ENCODE measurements at regions not wholly inside any gene's neighbourhood (a gene's known extent, or its start where the extent isn't known, plus 50 kb on each side); places are given as distances from the start of the nearest gene placed in this dataset.

GRCh38 chr14:58965601-58966000 lies 222.9 kb upstream of the DAAM1 start:
- TF ChIP-seq CTCF (conservative IDR thresholded peaks at IDR 0.05; ENCODE audit: low read length) = no peak
- no peak for DNase-seq (ENCODE audit: low read depth)
- H3K4me3 ChIP-seq (ENCODE audit: low read length) = no peak overlapping the region

- no peak for TF ChIP-seq CTCF (conservative IDR thresholded peaks at IDR 0.05; ENCODE audit: low read length)
- no peak for DNase-seq (ENCODE audit: low read depth)
- H3K4me3 ChIP-seq (ENCODE audit: low read length) = no peak overlapping the region
These were observed 221.5 kb upstream of the DAAM1 start for GRCh38 chr14:58966997-58967396.

DNA sequence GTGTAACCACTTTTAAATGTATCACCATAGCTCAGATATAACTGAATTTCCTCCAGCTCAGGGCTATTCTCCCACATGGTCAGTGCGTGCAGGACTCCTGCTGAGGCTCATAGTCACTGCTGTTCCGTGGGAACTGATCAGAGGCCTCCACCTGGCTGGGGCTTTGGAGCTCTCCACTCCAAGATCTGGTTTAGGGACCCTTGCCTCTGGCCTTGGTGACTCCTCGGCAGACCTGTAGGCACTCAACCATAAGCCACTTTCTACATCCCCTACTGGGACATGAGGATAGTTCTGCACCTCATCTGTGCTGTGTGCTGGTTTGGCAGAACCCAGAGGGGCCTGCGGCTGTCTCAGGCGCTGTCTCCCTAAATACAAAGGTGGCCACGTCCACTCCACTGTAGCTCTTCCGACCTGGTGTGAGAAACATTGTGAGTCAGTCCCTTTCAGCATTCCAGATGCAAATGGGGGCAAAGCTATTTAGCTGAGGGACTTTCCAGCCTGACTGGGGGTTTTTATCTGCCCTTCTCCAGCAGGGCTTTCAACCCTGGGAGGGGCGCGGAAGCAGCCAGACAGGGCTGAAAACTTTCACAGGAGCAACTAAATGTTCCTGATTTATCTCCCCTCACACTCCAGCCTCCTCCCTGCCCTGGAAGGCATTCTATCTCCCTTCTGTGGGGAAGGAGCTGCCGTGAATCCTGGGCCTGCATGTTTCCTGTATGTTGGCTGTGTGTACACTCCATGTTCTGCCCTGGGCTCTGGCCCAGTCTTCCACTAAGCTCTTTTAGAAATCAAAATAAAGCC lies 218.3 kb upstream of the DAAM1 start:
- no peak for TF ChIP-seq CTCF (conservative IDR thresholded peaks at IDR 0.05; ENCODE audit: low read length)
- H3K4me3 ChIP-seq (ENCODE audit: low read length) = no peak overlapping the region
- peak; percentile 10 for DNase-seq (ENCODE audit: low read depth)

DNA sequence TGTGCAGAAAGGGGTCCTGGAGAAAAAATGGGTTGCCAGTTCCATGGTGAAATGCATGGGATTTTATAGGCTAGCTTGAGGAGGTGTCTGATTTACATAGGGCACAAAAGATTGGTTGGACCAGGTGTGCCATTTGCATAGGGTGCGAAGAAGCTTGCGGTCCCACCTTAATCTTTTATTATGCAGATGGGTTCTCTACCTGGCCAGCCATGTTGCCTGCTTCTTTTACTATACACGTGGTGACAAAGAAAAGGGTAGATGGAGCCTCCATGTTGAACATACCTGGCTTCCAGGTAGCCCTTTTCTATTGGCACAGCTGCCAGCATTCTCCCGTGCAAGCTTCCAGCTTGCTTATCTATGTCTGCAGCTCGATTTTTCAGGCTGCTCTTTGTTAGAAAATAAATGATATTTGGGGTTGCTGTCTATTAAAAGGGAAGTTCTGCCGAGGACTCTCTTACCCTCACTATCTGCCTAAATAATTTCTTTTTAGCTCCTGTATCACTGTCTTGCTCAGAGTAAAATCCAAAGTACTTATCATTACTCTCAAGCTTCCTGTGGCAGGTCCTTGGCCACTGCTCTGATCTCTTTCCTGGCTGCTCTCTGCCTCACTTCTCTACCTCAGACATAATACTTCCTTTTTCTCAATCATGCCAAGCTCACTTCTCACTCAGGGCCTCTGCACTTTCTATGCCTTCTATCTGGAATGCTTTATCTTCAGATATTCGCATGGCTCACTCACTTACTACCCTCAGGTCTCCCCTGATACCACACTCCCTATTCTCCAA lies 216.0 kb upstream of the DAAM1 start:
- TF ChIP-seq CTCF (conservative IDR thresholded peaks at IDR 0.05; ENCODE audit: low read length) = no peak
- DNase-seq (ENCODE audit: low read depth) = no peak

DNA sequence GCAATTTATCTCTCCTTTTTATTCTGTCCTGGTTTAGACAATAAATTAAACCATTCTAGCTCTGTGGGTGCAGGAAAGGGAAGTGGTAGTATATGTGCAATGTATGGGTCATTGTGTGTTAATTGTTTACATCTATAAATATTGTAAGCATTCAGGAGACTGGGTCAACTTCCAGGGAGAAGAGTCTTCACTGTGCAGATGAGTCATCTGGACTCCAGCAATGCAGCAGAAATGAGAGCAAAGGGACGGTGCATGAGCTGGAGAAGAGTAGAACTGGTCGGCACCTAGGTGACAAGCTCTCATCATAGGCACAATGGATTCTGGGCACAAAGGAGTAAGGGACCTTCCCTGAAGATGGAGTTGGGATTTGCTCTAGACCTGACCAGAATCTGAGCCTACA lies 211.1 kb upstream of the DAAM1 start:
- H3K4me3 ChIP-seq (ENCODE audit: low read length) = no peak overlapping the region
- no peak for TF ChIP-seq CTCF (conservative IDR thresholded peaks at IDR 0.05; ENCODE audit: low read length)
- no peak for DNase-seq (ENCODE audit: low read depth)

More for the DNA sequence above, 216.0 kb upstream of the DAAM1 start:
- no peak overlapping the region for H3K4me3 ChIP-seq (ENCODE audit: low read length)

- no peak for TF ChIP-seq CTCF (conservative IDR thresholded peaks at IDR 0.05; ENCODE audit: low read length)
- peak; percentile 41 for DNase-seq (ENCODE audit: low read depth)
- no peak overlapping the region for H3K4me3 ChIP-seq (ENCODE audit: low read length)
These were observed 210.1 kb upstream of the DAAM1 start for GRCh38 chr14:58978343-58978742.

GRCh38 chr14:58979325-58979724 lies 209.1 kb upstream of the DAAM1 start:
- no peak for TF ChIP-seq CTCF (conservative IDR thresholded peaks at IDR 0.05; ENCODE audit: low read length)
- no peak for DNase-seq (ENCODE audit: low read depth)
- H3K4me3 ChIP-seq (ENCODE audit: low read length) = no peak overlapping the region

Data from AG10803 (cell line).